IMR-90 (cell line): ENCODE measurements at regions not wholly inside any gene's neighbourhood (a gene's known extent, or its start where the extent isn't known, plus 50 kb on each side); places are given as distances from the start of the nearest gene placed in this dataset.

Experiments
- ATAC-seq: fragments of 200-7000 bp; cut with Tn5 transposase; 2 replicates; pipeline ENCODE4 v1.9.1; 2020; ENCODE audit warnings: low read depth, mild to moderate bottlenecking, moderate library complexity
- BruUV-seq: library from RNA; stranded (reverse); fragments of 400-500 nt; replicated peaks from 2 replicates; lab custom pipeline; 2021; lab: Mats Ljungman, UMichigan
- CTCF ChIA-PET: fragments of 300-600 bp; formaldehyde crosslinking; extraction: SDS; loops from one replicate; lab custom pipeline; 2021; ENCODE audit warnings: antibody characterized with exemption; lab: Yijun Ruan, JAX
- POLR2A ChIA-PET: fragments of 300-600 bp; sonication (Branson Sonifier 250); formaldehyde crosslinking; loops from one replicate; lab custom pipeline; 2022; ENCODE audit warnings: antibody characterized with exemption; ENCODE audit not compliant: unreplicated experiment; lab: Charles Lee
- DNase-seq: peaks from one replicate; pipeline ENCODE4 v3.0.0; 2013
- H2AFZ ChIP-seq: replicated peaks from 2 replicates; pipeline ENCODE3; 2013; ENCODE audit warnings: low read length, mild to moderate bottlenecking; ENCODE audit not compliant: poor library complexity
- H2AK5ac ChIP-seq: 2 replicates; pipeline ENCODE4 v1.6.1; 2013; ENCODE audit warnings: low read depth, low read length, inconsistent platforms
- H2AK9ac ChIP-seq: replicated peaks from 2 replicates; pipeline ENCODE3; 2013; ENCODE audit warnings: mild to moderate bottlenecking, low read depth, low read length, moderate library complexity; ENCODE audit not compliant: poor library complexity
- H2BK120ac ChIP-seq: 2 replicates; pipeline ENCODE4 v1.6.1; 2013; ENCODE audit warnings: low read depth, low read length, inconsistent platforms
- H2BK15ac ChIP-seq: 3 replicates; pipeline ENCODE4 v1.6.1; 2013; ENCODE audit warnings: low read depth, low read length, inconsistent platforms
- H2BK20ac ChIP-seq: 2 replicates; pipeline ENCODE4 v1.6.1; 2013; ENCODE audit warnings: low read depth, mild to moderate bottlenecking, inconsistent platforms, low read length, moderate library complexity
- H2BK5ac ChIP-seq: 2 replicates; pipeline ENCODE4 v1.6.1; 2013; ENCODE audit warnings: mild to moderate bottlenecking, low read depth, low read length, inconsistent platforms; ENCODE audit not compliant: poor library complexity, severe bottlenecking
- H3K14ac ChIP-seq: replicated peaks from 2 replicates; pipeline ENCODE4 v1.6.1; 2013; ENCODE audit warnings: low read depth, low read length, inconsistent platforms
- H3K18ac ChIP-seq: 2 replicates; pipeline ENCODE4 v1.6.1; 2013; ENCODE audit warnings: low read depth, low read length, control low read depth
- H3K23ac ChIP-seq: 2 replicates; pipeline ENCODE4 v1.6.1; 2013; ENCODE audit warnings: low read depth, low read length, inconsistent platforms
- H3K27ac ChIP-seq: 2 replicates; pipeline ENCODE4 v1.5.1; 2013; ENCODE audit warnings: mild to moderate bottlenecking, control low read depth, low read length; ENCODE audit not compliant: insufficient read depth
- H3K27me3 ChIP-seq: 2 replicates; pipeline ENCODE4 v1.6.1; 2013; ENCODE audit warnings: low read length; ENCODE audit not compliant: control insufficient read depth, insufficient read depth
- H3K36me3 ChIP-seq: 2 replicates; pipeline ENCODE4 v1.6.1; 2013; ENCODE audit warnings: low read length, mixed read lengths; ENCODE audit not compliant: control insufficient read depth, insufficient read depth
- H3K4ac ChIP-seq: 2 replicates; pipeline ENCODE4 v1.6.1; 2013; ENCODE audit warnings: low read depth, low read length, inconsistent platforms
- H3K4me1 ChIP-seq: 2 replicates; pipeline ENCODE4 v1.6.1; 2013; ENCODE audit warnings: low read length, mixed read lengths; ENCODE audit not compliant: control insufficient read depth, insufficient read depth
- H3K4me2 ChIP-seq: 2 replicates; pipeline ENCODE4 v1.6.1; 2013; ENCODE audit warnings: low read depth, mild to moderate bottlenecking, control low read depth, low read length, moderate library complexity
- H3K4me3 ChIP-seq: 2 replicates; pipeline ENCODE4 v1.5.1; 2013; ENCODE audit warnings: low read depth, mild to moderate bottlenecking, control low read depth, low read length, moderate library complexity; ENCODE audit not compliant: insufficient read depth
- H3K56ac ChIP-seq: 2 replicates; pipeline ENCODE4 v1.6.1; 2013; ENCODE audit warnings: low read length, inconsistent platforms; ENCODE audit not compliant: insufficient read depth; ENCODE audit errors: extremely low read depth
- H3K79me1 ChIP-seq, 2 experiments: 2 replicates each; pipeline ENCODE4 v1.6.1; 2013; ENCODE audit warnings: low read length in 2 of 2, inconsistent platforms in 1 of 2, low read depth in 1 of 2
- H3K9ac ChIP-seq: 2 replicates; pipeline ENCODE4 v1.6.1; 2013; ENCODE audit warnings: low read depth, low read length, control low read depth
- H3K9me1 ChIP-seq: 2 replicates; pipeline ENCODE4 v1.6.1; 2013; ENCODE audit warnings: low read length, inconsistent platforms; ENCODE audit not compliant: insufficient read depth
- H3K9me3 ChIP-seq: 2 replicates; pipeline ENCODE4 v1.6.1; 2013; ENCODE audit warnings: low read length; ENCODE audit not compliant: control insufficient read depth, insufficient read depth
- H4K20me1 ChIP-seq: 2 replicates; pipeline ENCODE4 v1.6.1; 2013; ENCODE audit warnings: low read length, inconsistent platforms; ENCODE audit not compliant: insufficient read depth
- H4K5ac ChIP-seq: 2 replicates; pipeline ENCODE4 v1.6.1; 2013; ENCODE audit warnings: mild to moderate bottlenecking, low read depth, low read length, control low read depth
- H4K8ac ChIP-seq, 2 experiments: 2 replicates each; pipeline ENCODE4 v1.6.1; 2013; ENCODE audit warnings: low read depth in 2 of 2, low read length in 2 of 2, control low read depth in 1 of 2, inconsistent platforms in 1 of 2
- H4K91ac ChIP-seq: 2 replicates; pipeline ENCODE4 v1.6.1; 2013; ENCODE audit warnings: low read depth, low read length, inconsistent platforms; ENCODE audit not compliant: insufficient read depth
- CEBPB ChIP-seq: IDR thresholded peaks from 2 replicates; pipeline ENCODE4 v1.6.1; 2012; ENCODE audit warnings: low read depth, low read length, improper control_type of control experiment
- MXI1 ChIP-seq: IDR thresholded peaks from 2 replicates; pipeline ENCODE4 v1.6.1; 2012; ENCODE audit warnings: low read depth, mild to moderate bottlenecking, low read length, moderate library complexity, borderline replicate concordance
- RFX5 ChIP-seq: IDR thresholded peaks from 2 replicates; pipeline ENCODE4 v1.8.0; 2012; ENCODE audit warnings: low read depth, mild to moderate bottlenecking, low read length, moderate library complexity
- SMC3 ChIP-seq: fragments of 150-350 bp; IDR thresholded peaks from 2 replicates; pipeline ENCODE4 v1.6.1; 2016; ENCODE audit warnings: low read depth, mild to moderate bottlenecking, antibody characterized with exemption, low read length, moderate library complexity
- USF2 ChIP-seq: fragments of 150-350 bp; IDR thresholded peaks from 2 replicates; pipeline ENCODE4 v1.6.1; 2017; ENCODE audit warnings: mild to moderate bottlenecking, antibody characterized with exemption, low read length, low read depth
- WGBS, 2 experiments: methylation state at CpG; one replicate each; pipeline versions ENCODE4 v1.1.5 to v1.1.7; 2013; ENCODE audit warnings: missing lambda C conversion rate in 2 of 2; ENCODE audit not compliant: insufficient read length in 1 of 2; ENCODE audit errors: extremely low coverage in 2 of 2; 5-methylcytosine and 5-hydroxymethylcytosine counted together
- dilution Hi-C: fragments of 300-500 bp; cut with HindIII; formaldehyde crosslinking; loops from one replicate; pipeline ENCODE4 v1.14.3; 2018; ENCODE audit warnings: low sequenced_read_pairs; ENCODE audit not compliant: unreplicated experiment
- in situ Hi-C: fragments of 300-500 bp; cut with MboI; formaldehyde crosslinking; loops from 3 replicates; pipeline ENCODE4 v1.14.3; 2019; ENCODE audit warnings: low sequenced_read_pairs, inconsistent platforms, mixed read lengths
- intact Hi-C: fragments of 100-400 bp; cut with micrococcal nuclease; formaldehyde crosslinking; loops from 2 replicates; pipeline ENCODE4 v1.10.0; 2022

- DNase-seq: no peak
- Histone ChIP-seq H2BK5ac (no peak overlapping the region), H3K4me1 (no peaks in the 10 kb centered on the region), H2AK5ac (no peak overlapping the region), H3K4ac (no peak overlapping the region), H3K14ac (no peak overlapping the region), H4K91ac (no peak overlapping the region), H3K79me1 (no peaks in the 10 kb centered on the region), H3K9me3 (peaks cover 6% of the 10 kb centered on the region; the same call in 1 of the 2 replicates), H3K36me3 (no peaks in the 10 kb centered on the region), H3K56ac (no peak overlapping the region), H2AFZ (no peak overlapping the region), H3K23ac (no peak overlapping the region), H2AK9ac (no peak overlapping the region), H3K27me3 (no peaks in the 10 kb centered on the region), H3K4me3 (no peak overlapping the region), H2BK15ac (no peak overlapping the region), H4K20me1 (no peaks in the 10 kb centered on the region), H2BK20ac (no peak overlapping the region), H2BK120ac (no peak overlapping the region), H3K18ac (no peak overlapping the region), H3K9me1 (no peaks in the 10 kb centered on the region), H4K8ac (no peak overlapping the region), H3K4me2 (no peak overlapping the region), H3K27ac (no peak overlapping the region), H4K5ac (no peak overlapping the region), H3K9ac (no peak overlapping the region)
- ATAC-seq: no peak
- no peak for TF ChIP-seq MXI1
- no peak for TF ChIP-seq SMC3
- TF ChIP-seq USF2: no peak
- TF ChIP-seq CEBPB: no peak
- TF ChIP-seq RFX5: no peak
- intact Hi-C loops: no loop called here
- CTCF ChIA-PET: no interaction called here
- no TSS peak for BruUV-seq
- 100% methylated on average over 1 of the region's 3 CpGs; no CpG with 5 or more reads in 1 of the 2 experiments for WGBS, 2 experiments
- dilution Hi-C loops: no loop called here
- in situ Hi-C loops: no loop called here
- POLR2A ChIA-PET: no interaction called here
Observed at GRCh38 chr20:12566596-12566995, 442.2 kb upstream of the SPTLC3 start.
